NCI-H146 (cell line): ENCODE measurements at regions not wholly inside any gene's neighbourhood (a gene's known extent, or its start where the extent isn't known, plus 50 kb on each side); places are given as distances from the start of the nearest gene placed in this dataset.

Experiments
- DNase-seq: peaks from one replicate; lab custom pipeline; 2025; lab: John Stamatoyannopoulos, UW

DNA sequence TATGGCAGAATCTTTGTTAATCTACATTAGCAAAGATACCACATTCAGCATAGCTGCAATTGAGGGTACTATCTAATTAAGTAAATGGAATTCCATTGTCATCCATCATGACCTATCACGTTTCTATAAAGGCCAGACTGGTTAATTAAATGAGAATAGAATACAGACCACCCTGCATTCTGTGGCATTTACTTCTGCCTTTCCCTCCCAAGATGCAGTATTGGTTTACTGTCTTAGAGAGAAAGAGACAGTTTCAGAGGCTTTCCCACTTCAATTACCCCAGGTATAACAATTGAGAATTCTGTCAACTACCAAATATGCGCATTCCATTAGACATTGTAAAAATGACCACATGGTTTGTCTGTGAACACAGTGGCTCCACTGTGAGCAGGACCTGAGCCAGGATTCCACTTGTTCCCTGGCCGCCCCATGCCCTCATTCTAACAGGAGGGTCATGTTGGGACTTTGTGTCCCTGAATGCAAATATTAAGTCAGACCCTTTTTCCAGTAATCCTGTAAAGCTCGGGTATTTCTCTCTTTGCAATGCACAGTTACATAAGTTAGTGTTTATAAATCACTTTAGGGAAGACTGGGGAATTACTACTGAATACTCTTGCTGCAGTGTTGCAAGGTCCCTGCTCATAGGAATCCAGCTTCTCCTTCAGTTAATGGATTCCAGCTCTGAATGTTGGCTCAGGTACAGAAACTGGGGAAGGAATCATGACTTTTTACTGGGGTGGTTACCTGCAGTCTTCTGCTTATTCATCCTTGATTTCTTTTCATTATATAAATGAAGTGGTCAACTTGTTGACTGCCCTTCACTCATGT is 261.0 kb downstream of the PDGFC start:
- no peak for DNase-seq

- no peak for DNase-seq
Observed at GRCh38 chr4:156705311-156705710, 266.3 kb downstream of the PDGFC start.

- DNase-seq: no peak
Observed at GRCh38 chr4:156695163-156695562, 276.4 kb downstream of the PDGFC start.

DNA sequence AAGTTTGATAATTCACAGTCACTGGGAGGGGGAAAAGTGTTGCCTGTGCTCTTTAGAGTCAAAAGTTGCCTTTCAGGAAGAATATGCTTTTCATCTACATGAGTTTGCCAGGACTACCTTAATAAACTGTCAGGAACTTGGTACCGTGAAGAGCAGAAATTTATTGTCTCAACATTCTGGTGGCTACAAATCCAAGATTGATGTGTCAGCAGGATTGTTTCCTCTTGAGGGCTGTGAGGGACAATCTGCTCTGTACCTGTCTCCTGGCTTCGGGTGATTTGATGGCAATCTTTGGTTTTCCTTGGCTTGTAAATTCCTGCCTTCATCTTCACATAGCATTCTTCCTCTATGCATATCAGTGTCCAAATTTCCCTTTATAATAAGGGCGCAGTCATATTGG is 277.2 kb downstream of the PDGFC start:
- no peak for DNase-seq

- no peak for DNase-seq
Observed at GRCh38 chr4:156693557-156693956, 278.0 kb downstream of the PDGFC start.

DNA sequence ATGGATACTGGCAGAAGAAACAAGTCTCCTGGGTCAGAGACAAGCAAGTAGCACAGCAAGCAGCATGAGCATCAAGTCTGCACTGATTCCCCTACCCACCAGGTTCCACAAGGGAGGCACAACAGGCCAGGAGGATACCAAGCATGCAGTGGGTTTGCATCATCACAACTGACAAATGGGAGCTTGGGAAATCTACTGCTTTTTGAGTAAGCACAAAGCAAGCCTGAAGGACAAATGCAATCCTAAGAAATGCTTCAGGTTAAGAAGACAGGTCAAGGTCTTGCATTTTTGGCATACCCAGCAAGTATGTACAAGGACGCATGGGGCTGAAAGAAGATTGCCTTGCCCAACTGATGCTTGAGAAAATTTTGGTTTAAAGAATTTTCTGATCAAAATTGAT is 279.6 kb downstream of the PDGFC start:
- no peak for DNase-seq

- no peak for DNase-seq
Observed at GRCh38 chr4:156690572-156690971, 281.0 kb downstream of the PDGFC start.

DNA sequence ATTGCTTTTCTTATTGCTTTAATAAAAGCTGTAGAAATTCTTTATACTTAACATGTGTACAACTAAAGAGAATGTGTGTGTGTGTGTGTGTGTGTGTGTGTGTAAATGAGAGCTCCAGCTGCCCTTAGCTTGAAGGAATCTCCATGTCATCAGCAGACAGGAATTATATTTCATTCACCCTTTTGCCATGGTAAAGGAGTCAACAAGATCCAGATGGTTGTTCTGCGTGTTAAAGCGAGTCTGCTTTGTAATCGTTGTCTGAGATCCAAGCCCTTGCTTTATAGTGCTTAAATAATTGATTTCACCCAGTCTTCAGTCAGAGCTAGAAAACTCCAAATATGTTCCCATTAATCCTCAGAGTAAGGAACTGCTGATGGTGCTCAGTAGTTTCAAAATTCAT is 285.5 kb downstream of the PDGFC start:
- no peak for DNase-seq

DNA sequence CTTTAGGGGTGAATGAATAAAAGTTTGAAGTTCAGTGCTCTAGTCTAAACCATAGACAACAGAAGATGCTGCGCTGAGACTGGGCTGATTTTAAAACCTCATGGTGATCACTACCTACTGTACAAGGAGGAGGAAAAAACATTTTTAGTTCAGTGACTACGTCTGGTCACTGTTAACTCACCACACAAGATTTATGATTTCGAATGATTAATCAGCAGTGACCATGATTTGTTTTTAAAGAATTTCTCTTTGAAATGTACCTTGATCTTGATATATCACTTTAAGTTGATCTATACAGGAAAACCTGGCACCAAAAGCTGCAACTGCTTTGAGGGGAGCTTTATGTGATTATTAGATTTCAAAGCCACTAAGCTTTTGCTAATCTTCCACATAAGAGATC is 286.3 kb downstream of the PDGFC start:
- DNase-seq: no peak

- DNase-seq: peak; percentile 1
Observed at GRCh38 chr4:156677656-156678055, 293.9 kb downstream of the PDGFC start.

DNA sequence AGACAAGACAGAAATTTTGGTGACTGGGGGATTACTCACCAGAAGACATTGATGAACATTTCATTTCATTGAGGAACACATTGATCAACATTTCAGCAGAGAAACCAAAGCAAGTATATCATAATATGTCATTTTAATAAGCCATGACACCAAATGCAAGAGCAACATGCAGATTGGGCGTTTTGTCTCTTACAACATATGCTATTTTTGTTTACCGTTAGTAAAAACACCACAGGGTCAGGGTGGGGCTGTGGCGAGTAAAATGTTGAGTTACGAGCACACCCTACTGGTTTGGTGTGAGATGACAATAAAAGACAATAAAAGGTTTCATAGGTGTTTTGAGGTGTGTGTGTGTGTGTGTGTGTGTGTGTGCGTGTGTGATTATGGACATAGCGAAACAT is 294.5 kb downstream of the PDGFC start:
- DNase-seq: peak; percentile 25

- no peak for DNase-seq
Observed at GRCh38 chr4:156676116-156676851, 295.3 kb downstream of the PDGFC start.

DNA sequence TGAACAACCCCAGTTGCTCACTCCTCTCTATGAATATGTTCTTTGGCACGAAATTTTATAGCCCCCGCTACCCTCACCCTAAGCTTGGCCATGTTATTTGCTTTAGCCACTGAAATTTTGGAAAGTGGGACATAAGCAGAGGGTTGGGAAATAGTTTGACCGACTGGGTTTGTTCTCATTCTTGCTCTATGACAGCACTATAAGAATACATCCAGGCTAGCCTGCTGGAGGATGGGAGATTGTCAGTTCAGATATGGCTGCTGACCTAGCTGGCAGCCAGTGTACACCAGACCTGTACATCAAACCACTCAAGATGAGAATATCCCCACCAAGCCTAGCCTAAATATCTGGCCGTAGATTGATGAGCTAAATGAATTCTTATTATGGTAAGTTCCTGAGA is 298.1 kb downstream of the PDGFC start:
- no peak for DNase-seq

DNA sequence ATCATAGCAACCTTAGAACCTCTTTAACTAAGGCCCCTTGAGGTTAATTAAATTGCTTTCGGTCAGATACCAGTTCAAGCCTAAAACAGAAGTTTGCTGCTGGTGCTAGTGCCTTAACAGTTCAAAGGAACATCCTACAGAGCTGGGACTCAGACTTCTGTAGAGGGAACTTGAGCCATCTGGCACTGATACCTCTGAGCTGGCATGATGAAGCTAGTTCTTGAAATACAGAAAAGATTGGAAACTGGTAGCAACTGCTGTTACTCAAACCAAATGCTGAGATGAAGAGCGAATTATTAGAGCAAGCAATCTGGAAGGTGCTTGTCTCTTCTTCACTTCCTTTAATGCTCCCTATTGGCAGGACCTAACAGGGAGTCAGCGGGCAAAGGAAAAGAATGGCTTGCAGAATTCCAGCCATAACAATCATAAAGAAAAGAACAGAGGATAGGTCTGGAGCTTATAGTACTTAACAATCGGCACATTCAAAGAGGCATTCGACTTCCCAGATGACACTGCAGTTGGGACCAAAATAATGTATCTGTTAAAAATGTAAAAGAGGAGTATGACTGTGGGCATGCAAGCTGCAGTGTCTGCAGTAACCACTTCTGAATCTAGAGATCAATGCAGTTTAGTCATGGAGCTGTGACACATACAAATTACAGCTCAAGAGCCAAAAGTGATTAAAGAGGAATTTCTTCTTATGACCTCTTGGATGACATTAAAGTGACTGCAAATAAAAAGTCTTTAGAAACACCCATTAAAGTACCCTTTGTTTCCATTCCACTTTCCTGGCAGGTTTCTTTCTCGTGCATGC is 298.9 kb downstream of the PDGFC start:
- DNase-seq: no peak

DNA sequence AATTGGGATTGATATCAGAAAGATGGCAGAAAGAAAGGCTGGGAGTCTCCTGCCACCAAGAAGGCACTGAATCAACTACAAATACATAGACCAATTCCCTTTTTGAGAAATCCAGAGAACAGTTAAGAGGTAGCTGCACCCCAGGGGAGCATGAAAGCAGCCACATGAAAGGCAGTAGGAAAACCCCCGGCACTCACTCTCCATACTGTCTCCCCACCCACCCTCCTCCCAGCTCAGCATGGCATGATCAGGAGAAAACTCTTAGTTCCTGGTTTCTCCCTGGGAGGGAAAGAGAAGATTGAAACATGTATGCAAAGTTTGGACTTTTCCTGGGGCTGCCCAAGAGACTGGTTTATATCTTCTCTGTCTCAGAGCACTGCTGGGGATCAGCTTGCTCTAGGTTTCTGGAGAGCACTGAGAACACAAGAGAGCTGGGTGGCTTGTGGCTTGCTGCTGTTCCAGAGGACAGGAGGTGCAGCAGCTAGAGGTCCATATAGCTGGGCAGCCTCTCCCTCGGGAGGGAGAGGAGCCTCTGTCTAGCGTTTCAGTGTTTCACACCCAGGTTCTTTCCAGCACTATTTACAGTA is 305.7 kb downstream of the PDGFC start:
- DNase-seq: no peak

- DNase-seq: peak; percentile 15
Observed at GRCh38 chr4:156663663-156664062, 307.9 kb downstream of the PDGFC start.

GRCh38 chr4:156662921-156663320 is 308.7 kb downstream of the PDGFC start:
- no peak for DNase-seq

DNA sequence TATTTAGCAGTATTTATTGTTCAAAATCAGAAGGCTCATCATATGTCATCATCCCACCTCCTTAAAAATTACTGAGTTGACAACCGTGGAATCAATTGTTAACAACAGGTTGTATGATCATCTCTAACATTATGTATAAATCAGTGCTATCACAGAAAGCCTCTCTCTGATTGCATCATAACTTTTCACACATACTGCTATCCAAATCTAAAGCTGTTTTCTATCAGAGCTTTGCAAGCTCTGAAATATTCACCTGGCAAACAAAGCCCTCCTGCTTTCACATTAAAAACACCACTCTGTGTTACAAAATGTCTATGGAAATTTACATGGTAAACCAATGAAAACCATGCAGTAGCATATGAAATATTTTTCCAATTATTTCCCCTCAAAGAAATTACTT is 310.0 kb downstream of the PDGFC start:
- no peak for DNase-seq

- no peak for DNase-seq
Observed at GRCh38 chr4:156660465-156660864, 311.1 kb downstream of the PDGFC start.

DNA sequence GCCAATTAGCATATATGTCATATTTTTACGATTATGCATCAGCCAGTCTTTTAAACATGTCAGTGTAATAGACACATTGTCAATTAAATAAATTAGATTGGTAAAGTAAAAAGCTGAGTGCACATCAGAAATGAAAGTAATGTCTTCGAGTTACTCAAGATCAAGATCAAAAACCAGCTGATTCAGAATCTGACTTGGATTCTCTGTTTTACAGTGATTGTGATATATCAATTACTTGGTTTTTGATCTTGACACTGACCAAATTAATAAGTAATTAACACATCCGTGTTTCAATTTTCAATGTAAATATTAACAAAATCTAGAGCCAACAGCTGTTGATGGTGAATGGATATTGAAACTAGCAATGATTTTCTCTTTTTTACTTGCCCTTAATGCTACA is 311.6 kb downstream of the PDGFC start:
- DNase-seq: no peak

GRCh38 chr4:156659570-156659969 is 312.0 kb downstream of the PDGFC start:
- DNase-seq: no peak

DNA sequence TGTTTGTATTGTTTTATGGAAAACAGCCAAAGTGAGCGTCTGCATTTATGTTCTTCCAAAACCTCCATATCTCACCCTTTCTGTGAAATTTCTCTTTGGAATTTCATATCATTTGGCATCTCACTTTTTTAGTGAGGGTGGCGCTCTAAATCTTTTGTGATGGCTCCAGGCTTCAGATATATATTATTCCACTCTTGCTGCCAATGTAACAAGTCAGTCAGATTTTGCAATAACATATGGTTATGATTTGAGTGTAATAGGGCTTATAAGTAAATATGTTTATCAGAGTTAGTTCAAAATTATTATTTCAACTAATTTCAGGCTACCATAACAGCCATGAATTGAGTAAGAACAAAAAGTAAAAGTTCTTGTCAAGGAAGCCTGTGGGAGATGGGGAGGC is 314.7 kb downstream of the PDGFC start:
- DNase-seq: no peak
